ENCODE measurements at regions not wholly inside any gene's neighbourhood (a gene's known extent, or its start where the extent isn't known, plus 50 kb on each side); places are given as distances from the start of the nearest gene placed in this dataset.

DNA sequence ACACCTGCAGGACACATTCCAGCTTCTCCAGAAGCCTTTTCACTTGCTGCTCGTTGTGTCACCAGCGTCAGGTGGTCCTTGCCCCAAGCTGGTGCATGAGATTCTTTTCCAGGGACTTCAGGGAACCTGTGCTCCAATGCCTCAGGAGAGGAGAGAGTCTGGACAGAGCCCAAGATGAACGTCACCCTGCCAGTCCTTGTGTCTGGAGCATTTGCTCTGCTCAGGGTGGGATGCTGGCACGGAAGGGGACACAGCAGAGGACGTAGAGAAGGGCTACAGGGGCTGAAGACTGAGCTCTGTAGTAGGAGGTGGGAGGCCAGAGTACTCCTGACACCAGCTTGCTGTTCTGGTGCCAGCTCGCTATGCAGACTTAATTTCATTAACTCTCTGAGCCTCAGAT lies 262.1 kb downstream of the XXYLT1 start:
- H3K27me3 ChIP-seq (ENCODE audit: insufficient read depth, low read depth, severe bottlenecking): no peaks in the 10 kb centered on the region
- no peak for DNase-seq
- H3K9me3 ChIP-seq (ENCODE audit: severe bottlenecking): no peaks in the 10 kb centered on the region
- TF ChIP-seq, protein P1, sequence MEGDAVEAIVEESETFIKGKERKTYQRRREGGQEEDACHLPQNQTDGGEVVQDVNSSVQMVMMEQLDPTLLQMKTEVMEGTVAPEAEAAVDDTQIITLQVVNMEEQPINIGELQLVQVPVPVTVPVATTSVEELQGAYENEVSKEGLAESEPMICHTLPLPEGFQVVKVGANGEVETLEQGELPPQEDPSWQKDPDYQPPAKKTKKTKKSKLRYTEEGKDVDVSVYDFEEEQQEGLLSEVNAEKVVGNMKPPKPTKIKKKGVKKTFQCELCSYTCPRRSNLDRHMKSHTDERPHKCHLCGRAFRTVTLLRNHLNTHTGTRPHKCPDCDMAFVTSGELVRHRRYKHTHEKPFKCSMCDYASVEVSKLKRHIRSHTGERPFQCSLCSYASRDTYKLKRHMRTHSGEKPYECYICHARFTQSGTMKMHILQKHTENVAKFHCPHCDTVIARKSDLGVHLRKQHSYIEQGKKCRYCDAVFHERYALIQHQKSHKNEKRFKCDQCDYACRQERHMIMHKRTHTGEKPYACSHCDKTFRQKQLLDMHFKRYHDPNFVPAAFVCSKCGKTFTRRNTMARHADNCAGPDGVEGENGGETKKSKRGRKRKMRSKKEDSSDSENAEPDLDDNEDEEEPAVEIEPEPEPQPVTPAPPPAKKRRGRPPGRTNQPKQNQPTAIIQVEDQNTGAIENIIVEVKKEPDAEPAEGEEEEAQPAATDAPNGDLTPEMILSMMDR (IDR thresholded peaks at IDR 0.05; ENCODE audit: low read depth, low read length): no peak
- H3K27ac ChIP-seq: no peak overlapping the region
- H3K4me3 ChIP-seq (ENCODE audit: low read depth, low read length): no peak overlapping the region
- H3K36me3 ChIP-seq: no peaks in the 10 kb centered on the region

DNA sequence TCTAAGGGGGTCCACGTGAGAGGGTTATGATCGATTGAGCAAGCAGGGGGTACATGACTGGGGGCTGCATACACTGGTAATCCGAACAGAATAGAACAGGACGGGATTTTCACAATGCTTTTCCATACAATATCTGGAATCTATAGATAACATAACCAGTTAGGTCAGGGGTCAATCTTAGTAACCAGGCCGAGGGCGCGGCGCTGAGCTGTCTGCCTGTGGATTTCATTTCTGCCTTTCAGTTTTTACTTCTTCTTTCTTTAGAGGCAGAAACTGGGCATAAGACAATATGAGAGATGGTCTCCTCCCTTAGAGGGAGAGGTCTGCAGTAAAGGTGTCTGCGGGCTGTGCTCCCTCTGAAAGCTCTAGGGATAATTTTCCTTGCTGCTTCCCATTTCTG lies 261.3 kb downstream of the XXYLT1 start:
- no peaks in the 10 kb centered on the region for H3K27me3 ChIP-seq (ENCODE audit: insufficient read depth, low read depth, severe bottlenecking)
- H3K27ac ChIP-seq: no peak overlapping the region
- TF ChIP-seq, protein P1 (IDR thresholded peaks at IDR 0.05; ENCODE audit: low read depth, low read length): no peak
- no peaks in the 10 kb centered on the region for H3K9me3 ChIP-seq (ENCODE audit: severe bottlenecking)
- H3K4me3 ChIP-seq (ENCODE audit: low read depth, low read length): no peak overlapping the region
- DNase-seq: no peak
- no peaks in the 10 kb centered on the region for H3K36me3 ChIP-seq

- Histone ChIP-seq H3K36me3 (no peaks in the 10 kb centered on the region), H3K27ac (no peak overlapping the region), H3K4me3 (ENCODE audit: low read depth, low read length) (no peak overlapping the region), H3K9me3 (ENCODE audit: severe bottlenecking) (no peaks in the 10 kb centered on the region), H3K27me3 (ENCODE audit: insufficient read depth, low read depth, severe bottlenecking) (no peaks in the 10 kb centered on the region)
- TF ChIP-seq, protein P1 (IDR thresholded peaks at IDR 0.05; ENCODE audit: low read depth, low read length): no peak
- DNase-seq: no peak
Observed at GRCh38 chr3:195010551-195011100, 260.3 kb downstream of the XXYLT1 start.

DNA sequence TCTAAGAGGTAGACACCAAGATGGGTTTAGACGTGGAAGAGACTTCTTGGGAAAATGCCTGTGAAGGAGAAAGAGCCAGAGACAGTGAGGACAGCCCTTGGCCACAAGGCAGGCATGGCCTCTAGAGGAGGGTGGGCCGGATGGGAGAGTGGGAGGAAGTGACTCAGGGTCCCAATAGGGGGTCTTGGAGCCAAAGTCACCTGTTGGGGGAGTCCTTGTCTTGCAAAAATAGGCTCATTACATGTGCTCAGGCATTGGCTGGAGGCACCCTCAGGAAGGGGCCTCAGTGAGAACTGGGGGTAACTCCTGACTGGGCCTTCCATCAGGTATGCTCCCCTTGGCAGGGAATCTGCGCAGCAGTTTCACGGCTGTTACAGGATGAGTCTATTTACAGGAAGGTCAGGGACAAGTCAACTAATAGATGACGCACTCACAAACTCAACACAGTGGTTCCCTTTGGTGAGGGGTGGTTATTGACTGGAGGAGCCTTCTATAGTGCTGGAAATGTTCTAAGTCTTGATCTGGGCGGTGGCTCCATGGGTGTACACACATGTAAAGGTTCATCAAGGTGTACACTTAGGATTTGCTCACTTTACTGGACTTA lies 259.6 kb downstream of the XXYLT1 start:
- Histone ChIP-seq H3K27ac (no peak overlapping the region), H3K9me3 (ENCODE audit: severe bottlenecking) (no peaks in the 10 kb centered on the region), H3K27me3 (ENCODE audit: insufficient read depth, low read depth, severe bottlenecking) (no peaks in the 10 kb centered on the region), H3K36me3 (no peaks in the 10 kb centered on the region), H3K4me3 (ENCODE audit: low read depth, low read length) (no peak overlapping the region)
- no peak for DNase-seq
- TF ChIP-seq, protein P1 (IDR thresholded peaks at IDR 0.05; ENCODE audit: low read depth, low read length): no peak

GRCh38 chr3:195012100-195012499 lies 258.9 kb downstream of the XXYLT1 start:
- Histone ChIP-seq H3K27me3 (ENCODE audit: insufficient read depth, low read depth, severe bottlenecking) (no peaks in the 10 kb centered on the region), H3K4me3 (ENCODE audit: low read depth, low read length) (no peak overlapping the region), H3K27ac (no peak overlapping the region), H3K36me3 (no peaks in the 10 kb centered on the region), H3K9me3 (ENCODE audit: severe bottlenecking) (no peaks in the 10 kb centered on the region)
- TF ChIP-seq, protein P1 (IDR thresholded peaks at IDR 0.05; ENCODE audit: low read depth, low read length): no peak
- DNase-seq: no peak

- H3K4me3 ChIP-seq (ENCODE audit: low read depth, low read length): no peak overlapping the region
- TF ChIP-seq, protein P1 (IDR thresholded peaks at IDR 0.05; ENCODE audit: low read depth, low read length): no peak
- H3K36me3 ChIP-seq: no peaks in the 10 kb centered on the region
- no peaks in the 10 kb centered on the region for H3K27me3 ChIP-seq (ENCODE audit: insufficient read depth, low read depth, severe bottlenecking)
- no peak overlapping the region for H3K27ac ChIP-seq
- no peak for DNase-seq
- H3K9me3 ChIP-seq (ENCODE audit: severe bottlenecking): no peaks in the 10 kb centered on the region
Observed at GRCh38 chr3:195012571-195012970, 258.4 kb downstream of the XXYLT1 start.

Measured in WERI-Rb-1 (cell line).